CD4-positive, alpha-beta T cell (primary cell): ENCODE measurements at regions not wholly inside any gene's neighbourhood (a gene's known extent, or its start where the extent isn't known, plus 50 kb on each side); places are given as distances from the start of the nearest gene placed in this dataset.

Source experiments
- ATAC-seq: fragments of 200-7000 bp; cut with Tn5 transposase; one replicate; pipeline ENCODE4 v1.10.0; 2022; ENCODE audit warnings: mild to moderate bottlenecking; ENCODE audit not compliant: poor library complexity
- CTCF ChIA-PET: fragments of 350-600 bp; sonication (Branson Sonifier 250); formaldehyde crosslinking; loops from one replicate; lab custom pipeline; 2021; ENCODE audit warnings: antibody characterized with exemption, inconsistent platforms; lab: Charles Lee
- POLR2A ChIA-PET: fragments of 350-600 bp; sonication (Branson Sonifier 250); formaldehyde crosslinking; loops from one replicate; lab custom pipeline; 2021; ENCODE audit warnings: antibody characterized with exemption, inconsistent platforms; lab: Charles Lee
- DNase-seq, 14 experiments: peaks; one replicate each; pipeline ENCODE4 v3.0.0-alpha.2; 2013 to 2020; ENCODE audit warnings: mixed read lengths in 2 of 14
- H3K27ac ChIP-seq, 2 donors: one replicate each; pipeline versions ENCODE4 v1.5.1 to v1.7.0; 2013; ENCODE audit warnings: low read length in 2 of 2, low read depth in 1 of 2, mild to moderate bottlenecking in 1 of 2
- H3K27me3 ChIP-seq, 2 experiments: 1 replicate in 1 of 2; 2 replicates in 1 of 2; pipeline versions ENCODE4 v1.6.1 to v1.7.0; 2013; ENCODE audit warnings: low read length in 2 of 2, control low read depth in 1 of 2, mild to moderate bottlenecking in 1 of 2, moderate library complexity in 1 of 2; ENCODE audit not compliant: insufficient read depth in 2 of 2, control insufficient read depth in 1 of 2
- H3K36me3 ChIP-seq: one replicate; pipeline ENCODE4 v1.6.1; 2013; ENCODE audit warnings: low read length, control low read depth; ENCODE audit not compliant: insufficient read depth
- H3K4me1 ChIP-seq: one replicate; pipeline ENCODE4 v1.6.1; 2013; ENCODE audit warnings: low read length, control low read depth; ENCODE audit not compliant: insufficient read depth
- H3K4me3 ChIP-seq: one replicate; pipeline ENCODE4 v1.5.1; 2013; ENCODE audit warnings: mild to moderate bottlenecking, low read length, moderate library complexity
- H3K9me3 ChIP-seq, 2 experiments: 1 replicate in 1 of 2; 2 replicates in 1 of 2; pipeline versions ENCODE4 v1.6.1 to v1.7.0; 2013; ENCODE audit warnings: low read length in 2 of 2, mild to moderate bottlenecking in 2 of 2, control low read depth in 1 of 2, moderate library complexity in 1 of 2; ENCODE audit not compliant: control insufficient read depth in 1 of 2, insufficient read depth in 1 of 2
- H3K27ac Mint-ChIP-seq: one replicate; pipeline ENCODE4 v1.8.0; 2020; ENCODE audit warnings: mixed read lengths
- H3K27me3 Mint-ChIP-seq: one replicate; pipeline ENCODE4 v1.8.0; 2021; ENCODE audit warnings: mixed read lengths
- H3K36me3 Mint-ChIP-seq: one replicate; pipeline ENCODE4 v1.8.0; 2021; ENCODE audit warnings: low read depth, mixed read lengths
- H3K4me1 Mint-ChIP-seq: one replicate; pipeline ENCODE4 v1.8.0; 2021; ENCODE audit warnings: low read depth, mixed read lengths
- H3K4me3 Mint-ChIP-seq: one replicate; pipeline ENCODE4 v1.8.0; 2020; ENCODE audit warnings: mild to moderate bottlenecking, mixed read lengths
- H3K9me3 Mint-ChIP-seq: one replicate; pipeline ENCODE4 v1.8.0; 2020; ENCODE audit warnings: mixed read lengths
- intact Hi-C, 2 experiments: fragments of 100-400 bp; cut with DNase I in 1 of 2; cut with micrococcal nuclease in 1 of 2; formaldehyde crosslinking; loops; one replicate each; pipeline versions ENCODE4 v1.15.1 to v1.9.0; 2023 to 2025; cut with DNase I, micrococcal nuclease
- TF ChIP-seq, protein P1 (sequence below): fragments of 200-600 bp; IDR thresholded peaks from one replicate; pipeline ENCODE4 v1.8.0; 2022; ENCODE audit warnings: antibody characterized with exemption, mild to moderate bottlenecking

DNA sequence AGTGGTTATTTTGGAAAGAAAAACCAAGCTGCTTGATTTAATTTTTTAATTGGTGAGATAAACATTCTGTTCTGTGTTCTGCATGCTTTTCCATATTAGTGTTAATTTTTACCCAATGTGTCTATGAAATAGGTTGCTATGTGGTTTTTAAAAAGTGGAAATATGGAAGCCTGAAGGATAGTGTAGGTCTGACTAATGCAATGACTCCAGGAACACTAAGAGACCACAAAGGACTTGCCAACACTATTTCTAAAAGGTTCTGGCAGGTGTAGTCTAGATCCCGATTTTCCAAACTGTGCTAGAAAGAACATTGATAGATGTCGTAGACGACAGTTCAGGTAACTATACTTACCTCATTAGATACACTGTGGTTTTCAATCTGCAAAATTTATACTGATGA, 877.4 kb upstream of the GOT2 start:
- Mint-ChIP-seq H3K36me3 (no peaks in the 10 kb centered on the region), H3K27ac (no peak overlapping the region), H3K4me3 (no peak overlapping the region), H3K4me1 (no peaks in the 10 kb centered on the region), H3K27me3 (no peaks in the 10 kb centered on the region), H3K9me3 (peaks cover 1% of the 10 kb centered on the region)
- ATAC-seq (no peak), DNase-seq (no peak)
- ChIA-PET CTCF (no interaction called here), POLR2A (no interaction called here)
- Histone ChIP-seq H3K27me3 (no peaks in the 10 kb centered on the region), H3K4me1 (no peaks in the 10 kb centered on the region), H3K9me3 (peaks cover 0 to 7% of the 10 kb centered on the region in 2 experiments), H3K36me3 (no peaks in the 10 kb centered on the region), H3K27ac (no peak overlapping the region), H3K4me3 (no peak overlapping the region)
- intact Hi-C loops, result no loop called here
- TF ChIP-seq, protein P1, sequence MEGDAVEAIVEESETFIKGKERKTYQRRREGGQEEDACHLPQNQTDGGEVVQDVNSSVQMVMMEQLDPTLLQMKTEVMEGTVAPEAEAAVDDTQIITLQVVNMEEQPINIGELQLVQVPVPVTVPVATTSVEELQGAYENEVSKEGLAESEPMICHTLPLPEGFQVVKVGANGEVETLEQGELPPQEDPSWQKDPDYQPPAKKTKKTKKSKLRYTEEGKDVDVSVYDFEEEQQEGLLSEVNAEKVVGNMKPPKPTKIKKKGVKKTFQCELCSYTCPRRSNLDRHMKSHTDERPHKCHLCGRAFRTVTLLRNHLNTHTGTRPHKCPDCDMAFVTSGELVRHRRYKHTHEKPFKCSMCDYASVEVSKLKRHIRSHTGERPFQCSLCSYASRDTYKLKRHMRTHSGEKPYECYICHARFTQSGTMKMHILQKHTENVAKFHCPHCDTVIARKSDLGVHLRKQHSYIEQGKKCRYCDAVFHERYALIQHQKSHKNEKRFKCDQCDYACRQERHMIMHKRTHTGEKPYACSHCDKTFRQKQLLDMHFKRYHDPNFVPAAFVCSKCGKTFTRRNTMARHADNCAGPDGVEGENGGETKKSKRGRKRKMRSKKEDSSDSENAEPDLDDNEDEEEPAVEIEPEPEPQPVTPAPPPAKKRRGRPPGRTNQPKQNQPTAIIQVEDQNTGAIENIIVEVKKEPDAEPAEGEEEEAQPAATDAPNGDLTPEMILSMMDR, result no peak

DNA sequence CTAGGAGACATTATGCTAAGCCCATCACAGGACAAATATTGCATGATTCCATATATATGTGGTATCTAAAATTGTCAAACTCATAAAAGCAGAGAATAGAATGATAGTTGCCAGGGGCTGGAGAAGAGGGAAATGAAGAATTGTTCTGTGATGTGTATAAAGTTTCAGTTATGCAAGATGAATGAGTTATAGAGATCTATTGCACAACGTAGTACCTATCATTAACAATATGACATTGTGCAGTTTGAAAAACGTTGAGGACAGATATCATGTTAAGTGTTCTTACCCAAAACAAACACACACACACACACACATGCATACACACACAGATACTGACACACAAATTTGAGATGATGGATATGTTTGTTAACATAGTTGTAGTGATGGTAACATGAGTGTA, 871.6 kb upstream of the GOT2 start:
- H3K9me3 ChIP-seq, result peaks cover 0 to 3% of the 10 kb centered on the region in 2 experiments
- no peaks in the 10 kb centered on the region for H3K4me1 Mint-ChIP-seq
- no peaks in the 10 kb centered on the region for H3K36me3 ChIP-seq
- ChIA-PET POLR2A (no interaction called here), CTCF (no interaction called here)
- no peaks in the 10 kb centered on the region for H3K36me3 Mint-ChIP-seq
- DNase-seq, result no peak
- H3K4me1 ChIP-seq, result no peaks in the 10 kb centered on the region
- TF ChIP-seq, protein P1, result no peak
- H3K4me3 Mint-ChIP-seq, result no peak overlapping the region
- H3K27ac Mint-ChIP-seq, result no peak overlapping the region
- intact Hi-C loops, result no loop called here
- H3K27ac ChIP-seq, result no peak overlapping the region
- H3K4me3 ChIP-seq, result no peak overlapping the region
- H3K27me3 ChIP-seq, result no peaks in the 10 kb centered on the region
- H3K9me3 Mint-ChIP-seq, result peaks cover 1% of the 10 kb centered on the region
- no peaks in the 10 kb centered on the region for H3K27me3 Mint-ChIP-seq
- no peak for ATAC-seq

DNA sequence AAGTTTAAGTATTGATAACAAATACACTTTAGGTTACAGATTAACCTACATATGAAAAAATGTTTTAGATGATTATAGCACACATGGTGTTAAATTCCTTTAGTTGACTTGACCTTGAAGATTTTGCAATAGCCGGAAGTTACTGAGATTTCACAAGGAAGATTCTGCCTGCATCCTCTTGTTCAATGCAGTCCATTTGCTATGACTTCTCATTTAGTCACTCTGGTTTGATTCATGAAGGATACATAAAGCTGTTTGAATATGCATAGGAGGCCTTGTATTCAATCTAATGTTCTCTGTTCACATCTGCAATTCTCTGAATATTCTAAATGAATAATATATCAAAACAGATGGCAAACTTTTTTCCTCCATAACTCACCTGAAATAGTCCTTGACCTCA, 870.2 kb upstream of the GOT2 start:
- no peaks in the 10 kb centered on the region for H3K9me3 ChIP-seq
- H3K27ac Mint-ChIP-seq, result no peak overlapping the region
- ATAC-seq (no peak), DNase-seq (no peak)
- no peaks in the 10 kb centered on the region for H3K27me3 ChIP-seq
- peaks cover 1% of the 10 kb centered on the region for H3K9me3 Mint-ChIP-seq
- TF ChIP-seq, protein P1, result no peak
- intact Hi-C loops, result no loop called here
- H3K4me3 ChIP-seq, result no peak overlapping the region
- H3K36me3 ChIP-seq, result no peaks in the 10 kb centered on the region
- no peaks in the 10 kb centered on the region for H3K4me1 ChIP-seq
- H3K4me1 Mint-ChIP-seq, result no peaks in the 10 kb centered on the region
- no peak overlapping the region for H3K4me3 Mint-ChIP-seq
- ChIA-PET CTCF (no interaction called here), POLR2A (no interaction called here)
- no peak overlapping the region for H3K27ac ChIP-seq
- no peaks in the 10 kb centered on the region for H3K27me3 Mint-ChIP-seq
- no peaks in the 10 kb centered on the region for H3K36me3 Mint-ChIP-seq
